Astrocyte (in vitro differentiated cells and primary cell): ENCODE measurements at regions not wholly inside any gene's neighbourhood (a gene's known extent, or its start where the extent isn't known, plus 50 kb on each side); places are given as distances from the start of the nearest gene placed in this dataset.
A peak's percentile ranks its signal among the peaks of the same experiment; 100 is the strongest.

ENCODE experiments used
- DNase-seq: peaks from one replicate; pipeline ENCODE4 v3.0.0-alpha.2; 2010; ENCODE audit warnings: low read depth
- FAIRE-seq: peaks from 2 replicates; lab custom pipeline; 2011; peaks lifted over from hg19 to GRCh38; lab: Jason Lieb, UNC
- H2AFZ ChIP-seq: 2 replicates; pipeline ENCODE4 v1.6.0; 2012; ENCODE audit warnings: low read depth, low read length, inconsistent platforms
- H3K27ac ChIP-seq: 2 replicates; pipeline ENCODE4 v1.5.1; 2011; ENCODE audit warnings: low read depth, low read length, inconsistent platforms
- H3K27me3 ChIP-seq: 2 replicates; pipeline ENCODE4 v1.6.0; 2011; ENCODE audit warnings: low read length, inconsistent platforms; ENCODE audit not compliant: insufficient read depth
- H3K36me3 ChIP-seq: 2 replicates; pipeline ENCODE4 v1.5.1; 2011; ENCODE audit warnings: low read length, inconsistent platforms; ENCODE audit not compliant: insufficient read depth
- H3K4me1 ChIP-seq: 2 replicates; pipeline ENCODE4 v1.5.1; 2011; ENCODE audit warnings: low read length, inconsistent platforms; ENCODE audit not compliant: insufficient read depth
- H3K4me2 ChIP-seq: 2 replicates; pipeline ENCODE4 v1.6.0; 2012; ENCODE audit warnings: low read length, inconsistent platforms
- H3K4me3 ChIP-seq: 2 replicates; pipeline ENCODE4 v1.5.1; 2011; ENCODE audit warnings: low read depth, mild to moderate bottlenecking, low read length, inconsistent platforms; ENCODE audit not compliant: insufficient read depth
- H3K79me2 ChIP-seq: 2 replicates; pipeline ENCODE4 v1.6.0; 2012; ENCODE audit warnings: mild to moderate bottlenecking, low read length, inconsistent platforms; ENCODE audit not compliant: insufficient read depth
- H3K9ac ChIP-seq: 2 replicates; pipeline ENCODE4 v1.6.0; 2012; ENCODE audit warnings: mild to moderate bottlenecking, low read length, inconsistent platforms
- H3K9me3 ChIP-seq: 2 replicates; pipeline ENCODE4 v1.5.1; 2012; ENCODE audit warnings: low read depth, mild to moderate bottlenecking, low read length, inconsistent platforms; ENCODE audit not compliant: insufficient read depth
- H4K20me1 ChIP-seq: 2 replicates; pipeline ENCODE4 v1.6.0; 2012; ENCODE audit warnings: low read length, inconsistent platforms; ENCODE audit not compliant: insufficient read depth
- H3K27ac Mint-ChIP-seq: one replicate; pipeline ENCODE4 v1.8.0; 2021; ENCODE audit warnings: mild to moderate bottlenecking, mixed read lengths; ENCODE audit not compliant: unreplicated experiment
- H3K27me3 Mint-ChIP-seq: one replicate; pipeline ENCODE4 v1.8.0; 2021; ENCODE audit warnings: low read depth, mixed read lengths; ENCODE audit not compliant: unreplicated experiment
- H3K36me3 Mint-ChIP-seq: one replicate; pipeline ENCODE4 v1.8.0; 2021; ENCODE audit warnings: low read depth, mixed read lengths; ENCODE audit not compliant: unreplicated experiment
- H3K4me1 Mint-ChIP-seq: one replicate; pipeline ENCODE4 v1.8.0; 2021; ENCODE audit warnings: low read depth, mixed read lengths; ENCODE audit not compliant: unreplicated experiment
- H3K4me3 Mint-ChIP-seq: one replicate; pipeline ENCODE4 v1.8.0; 2021; ENCODE audit warnings: mild to moderate bottlenecking, moderate library complexity, mixed read lengths; ENCODE audit not compliant: unreplicated experiment
- H3K9me3 Mint-ChIP-seq: one replicate; pipeline ENCODE4 v1.8.0; 2021; ENCODE audit warnings: mild to moderate bottlenecking, mixed read lengths; ENCODE audit not compliant: unreplicated experiment
- CTCF ChIP-seq: IDR thresholded peaks from 2 replicates; pipeline ENCODE4 v1.5.1; 2011; ENCODE audit warnings: low read depth, mild to moderate bottlenecking, inconsistent platforms, low read length, moderate library complexity; ENCODE audit not compliant: insufficient read depth
- EZH2 ChIP-seq: IDR thresholded peaks from 2 replicates; pipeline ENCODE4 v1.6.1; 2012; ENCODE audit warnings: mild to moderate bottlenecking, low read length, inconsistent platforms; ENCODE audit not compliant: insufficient read depth

- Histone ChIP-seq H2AFZ (no peak overlapping the region), H3K4me1 (peaks cover 22% of the 10 kb centered on the region), H3K9ac (peak overlapping the region; percentile 65), H3K4me3 (no peak overlapping the region), H3K27ac (peak overlapping the region; percentile 86), H3K36me3 (no peaks in the 10 kb centered on the region), H3K4me2 (peak overlapping the region; percentile 78), H3K27me3 (no peaks in the 10 kb centered on the region), H3K79me2 (no peaks in the 10 kb centered on the region), H3K9me3 (no peaks in the 10 kb centered on the region), H4K20me1 (no peaks in the 10 kb centered on the region)
- Mint-ChIP-seq H3K4me3 (peak overlapping the region; percentile 10), H3K9me3 (no peaks in the 10 kb centered on the region), H3K36me3 (no peaks in the 10 kb centered on the region), H3K27me3 (no peaks in the 10 kb centered on the region), H3K27ac (peak overlapping the region; percentile 99), H3K4me1 (peaks cover 44% of the 10 kb centered on the region)
- peak; percentile 55 for DNase-seq
- FAIRE-seq: no peak
- TF ChIP-seq CTCF (no peak), EZH2 (no peak)
Measured at GRCh38 chr20:22796469-22797077, 212.2 kb upstream of the FOXA2 start.

GRCh38 chr20:22797103-22797502, 212.7 kb upstream of the FOXA2 start:
- H3K9ac ChIP-seq: no peak overlapping the region
- H3K27ac Mint-ChIP-seq: peak overlapping the region; percentile 99
- H3K4me3 Mint-ChIP-seq: no peak overlapping the region
- peaks cover 22% of the 10 kb centered on the region for H3K4me1 ChIP-seq
- no peaks in the 10 kb centered on the region for H3K36me3 ChIP-seq
- FAIRE-seq (no peak), DNase-seq (peak; percentile 23)
- no peaks in the 10 kb centered on the region for H3K79me2 ChIP-seq
- H3K4me2 ChIP-seq: no peak overlapping the region
- no peaks in the 10 kb centered on the region for H4K20me1 ChIP-seq
- H3K27me3 ChIP-seq: no peaks in the 10 kb centered on the region
- peak overlapping the region; percentile 86 for H3K27ac ChIP-seq
- no peak overlapping the region for H3K4me3 ChIP-seq
- H3K9me3 Mint-ChIP-seq: no peaks in the 10 kb centered on the region
- TF ChIP-seq EZH2 (no peak), CTCF (no peak)
- peaks cover 3% of the 10 kb centered on the region for H3K36me3 Mint-ChIP-seq
- H3K27me3 Mint-ChIP-seq: peaks cover 2% of the 10 kb centered on the region
- no peak overlapping the region for H2AFZ ChIP-seq
- H3K4me1 Mint-ChIP-seq: peaks cover 39% of the 10 kb centered on the region
- no peaks in the 10 kb centered on the region for H3K9me3 ChIP-seq

GRCh38 chr20:22799687-22800086, 215.3 kb upstream of the FOXA2 start:
- Mint-ChIP-seq H3K27ac (no peak overlapping the region), H3K9me3 (no peaks in the 10 kb centered on the region), H3K4me3 (no peak overlapping the region), H3K27me3 (peaks cover 11% of the 10 kb centered on the region), H3K36me3 (peaks cover 3% of the 10 kb centered on the region), H3K4me1 (peaks cover 27% of the 10 kb centered on the region)
- no peak for FAIRE-seq
- H3K27ac ChIP-seq: no peak overlapping the region
- H3K79me2 ChIP-seq: no peaks in the 10 kb centered on the region
- H4K20me1 ChIP-seq: no peaks in the 10 kb centered on the region
- H2AFZ ChIP-seq: no peak overlapping the region
- no peak for TF ChIP-seq CTCF
- TF ChIP-seq EZH2: no peak
- H3K36me3 ChIP-seq: no peaks in the 10 kb centered on the region
- no peak overlapping the region for H3K4me3 ChIP-seq
- no peak for DNase-seq
- peaks cover 22% of the 10 kb centered on the region for H3K4me1 ChIP-seq
- H3K27me3 ChIP-seq: no peaks in the 10 kb centered on the region
- H3K9ac ChIP-seq: no peak overlapping the region
- H3K4me2 ChIP-seq: no peak overlapping the region
- H3K9me3 ChIP-seq: no peaks in the 10 kb centered on the region
